ENCODE measurements at regions not wholly inside any gene's neighbourhood (a gene's known extent, or its start where the extent isn't known, plus 50 kb on each side); places are given as distances from the start of the nearest gene placed in this dataset.
A peak's percentile ranks its signal among the peaks of the same experiment; 100 is the strongest.
"Not testable (repeated sequence)": the region's sequence is repeated elsewhere in the genome, so short reads cannot be mapped to it uniquely, and the experiment has no call there.

DNA sequence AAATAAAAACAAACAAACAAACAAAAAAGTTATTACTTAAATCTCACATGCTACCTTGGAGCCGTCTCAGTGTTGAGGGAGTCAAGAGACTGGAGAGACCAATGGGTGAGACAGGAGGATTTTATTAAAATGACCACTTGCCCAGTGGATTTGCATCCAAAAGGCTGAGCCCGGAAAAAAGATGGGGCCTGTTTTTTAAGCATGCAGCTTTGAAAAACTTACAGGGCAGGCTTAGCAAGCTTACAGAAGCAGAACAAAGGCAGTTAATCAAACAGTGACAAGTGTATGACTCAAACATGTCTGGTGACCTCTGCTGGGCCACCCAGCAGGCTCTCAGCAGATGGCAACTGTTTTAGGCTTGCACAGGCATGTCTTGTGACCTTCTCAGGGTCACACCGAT, 82.5 kb downstream of the POTEH start:
- H3K27me3 ChIP-seq; H3K36me3 ChIP-seq; H3K4me1 ChIP-seq; H3K9me3 ChIP-seq; intact Hi-C loops (cut with DNase I); H3K4me3 ChIP-seq (replicated peaks in 1 of 3); DNase-seq; H3K27ac ChIP-seq: not testable (repeated sequence)
- 80 to 82% methylated on average over 3 of the region's 3 CpGs for WGBS, 2 donors

DNA sequence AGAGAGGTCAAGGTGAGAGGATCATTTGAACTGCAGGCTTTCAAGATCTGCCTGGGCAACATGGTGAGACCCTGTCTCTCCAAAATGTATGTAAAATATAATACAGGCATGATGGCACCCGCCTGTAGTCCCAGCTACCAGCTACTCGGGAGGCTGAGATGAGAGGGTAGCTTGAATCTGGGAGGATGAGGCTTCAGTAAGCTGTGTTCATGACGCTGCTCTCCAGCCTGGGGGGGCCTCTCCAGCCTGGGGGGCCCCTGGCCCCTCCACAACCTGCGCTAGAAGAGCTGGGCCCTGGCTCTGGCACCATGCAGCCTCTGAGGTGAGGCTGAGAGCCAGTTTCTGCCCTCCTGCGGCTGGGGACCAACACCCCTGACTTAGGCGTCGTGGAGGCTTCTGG, 85.3 kb downstream of the POTEH start:
- WGBS, 2 donors, result 79% methylated on average over 2 of the region's 7 CpGs; no CpG with 5 or more reads in 1 of the 2 donors
- H3K4me3 ChIP-seq (replicated peaks in 1 of 3); H3K4me1 ChIP-seq; H3K36me3 ChIP-seq; intact Hi-C loops (cut with DNase I); H3K27me3 ChIP-seq; H3K27ac ChIP-seq; H3K9me3 ChIP-seq; DNase-seq: not testable (repeated sequence)

DNA sequence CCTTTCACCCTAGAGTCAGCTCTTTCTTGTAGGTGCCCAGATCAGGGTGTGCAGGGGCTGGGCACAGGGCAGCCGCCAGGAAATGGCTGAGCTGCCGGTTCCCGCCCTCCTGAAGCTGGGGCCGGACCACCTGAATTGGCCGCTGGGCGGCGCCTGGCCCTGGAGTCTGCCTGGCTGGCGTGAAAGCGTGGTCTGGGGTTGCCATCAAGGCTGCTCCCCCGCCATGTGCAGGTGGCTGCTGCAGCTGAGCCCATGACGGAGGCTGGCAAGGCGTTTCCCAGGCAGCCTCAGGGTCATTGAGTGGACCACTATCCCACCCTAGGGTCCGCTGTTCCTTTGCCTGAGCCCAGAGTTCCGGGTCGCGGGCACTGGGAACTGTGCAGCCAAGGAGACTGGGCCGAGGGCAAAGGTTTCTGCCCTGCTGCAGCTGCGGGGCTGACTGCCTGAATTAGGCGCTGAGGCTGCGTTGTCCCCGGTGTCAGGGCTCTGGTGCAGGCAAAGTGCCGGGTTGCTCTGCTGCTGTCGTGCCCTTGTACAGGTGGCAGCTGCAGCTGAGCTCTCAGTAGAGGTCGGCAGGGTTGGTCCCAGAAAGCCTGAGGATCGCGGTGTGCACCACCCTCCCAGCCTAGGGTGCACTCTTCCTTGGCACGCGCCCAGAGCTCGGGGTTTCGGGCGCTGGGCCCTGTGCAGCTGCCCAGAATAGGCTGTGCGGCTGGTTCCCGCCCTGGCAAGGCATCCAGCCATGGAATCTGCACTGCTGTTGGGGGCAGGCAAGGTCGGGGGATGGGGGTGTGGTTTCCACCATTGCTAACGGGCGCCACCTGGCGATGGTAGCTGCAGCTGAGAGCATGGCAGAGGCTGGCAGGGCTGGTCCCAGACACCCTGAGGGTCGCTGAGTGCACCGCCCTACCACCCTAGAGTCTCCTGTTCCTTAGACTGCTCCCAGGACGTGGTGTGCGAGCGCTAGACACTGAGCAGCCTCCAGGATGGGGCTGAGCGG, 86.1 kb downstream of the POTEH start:
- H3K4me1 ChIP-seq; H3K27ac ChIP-seq; H3K36me3 ChIP-seq; H3K4me3 ChIP-seq (replicated peaks in 1 of 3); H3K27me3 ChIP-seq; intact Hi-C loops (cut with DNase I); DNase-seq; H3K9me3 ChIP-seq: not testable (repeated sequence)
- 87% methylated on average over 7 of the region's 43 CpGs; no CpG with 5 or more reads in 1 of the 2 donors for WGBS, 2 donors

DNA sequence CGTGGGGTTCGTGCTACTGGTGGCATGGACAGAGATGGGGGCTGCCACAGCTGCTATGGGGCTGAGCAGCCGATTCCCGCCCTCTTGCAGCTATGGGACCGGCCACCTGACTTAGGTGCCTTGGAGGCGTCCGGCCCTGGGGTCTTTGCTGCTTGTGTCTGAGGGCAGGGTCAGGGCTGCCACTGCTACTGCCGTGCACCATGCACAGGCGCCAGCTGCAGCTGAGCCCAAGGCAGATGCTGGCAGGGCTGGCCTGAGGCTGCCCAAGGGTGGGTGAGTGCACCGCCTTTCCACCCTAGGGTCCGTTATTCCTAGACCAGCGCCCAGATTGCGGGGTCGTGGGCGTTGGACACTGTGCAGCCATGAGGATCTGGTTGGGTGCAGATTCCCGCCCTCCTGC, 86.9 kb downstream of the POTEH start:
- intact Hi-C loops (cut with DNase I), result not testable (repeated sequence)

DNA sequence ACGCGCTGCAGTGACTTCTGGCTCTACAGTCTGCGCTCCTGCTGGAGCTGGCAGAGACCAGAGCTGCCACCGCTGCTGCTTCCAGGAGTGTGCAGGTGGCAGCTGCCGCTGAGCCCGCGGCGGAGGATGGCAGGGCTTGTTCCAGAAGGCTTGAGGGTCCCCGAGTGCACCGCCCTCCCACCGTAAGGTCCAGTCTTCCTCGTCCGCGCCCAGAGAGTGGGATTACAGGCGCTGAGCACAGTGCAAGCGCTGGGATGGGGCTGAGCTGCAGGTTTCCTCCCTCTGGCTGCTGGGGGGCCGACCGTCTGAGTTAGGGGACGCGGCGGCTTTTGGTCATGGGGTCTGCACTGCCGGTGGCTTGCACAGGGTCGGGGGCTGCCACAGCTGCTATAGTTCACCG, 87.3 kb downstream of the POTEH start:
- intact Hi-C loops (cut with DNase I); H3K27me3 ChIP-seq; H3K4me1 ChIP-seq; DNase-seq; H3K27ac ChIP-seq; H3K4me3 ChIP-seq (replicated peaks in 1 of 3); H3K9me3 ChIP-seq; H3K36me3 ChIP-seq: not testable (repeated sequence)
- WGBS, 2 donors, result no CpG with 5 or more reads among the region's 24 CpGs

More for the DNA sequence above, 86.9 kb downstream of the POTEH start:
- not testable (repeated sequence) for H3K27ac ChIP-seq; H3K4me1 ChIP-seq; H3K36me3 ChIP-seq; H3K27me3 ChIP-seq; H3K4me3 ChIP-seq (replicated peaks in 1 of 3); H3K9me3 ChIP-seq; DNase-seq
- no CpG with 5 or more reads among the region's 16 CpGs for WGBS, 2 donors

DNA sequence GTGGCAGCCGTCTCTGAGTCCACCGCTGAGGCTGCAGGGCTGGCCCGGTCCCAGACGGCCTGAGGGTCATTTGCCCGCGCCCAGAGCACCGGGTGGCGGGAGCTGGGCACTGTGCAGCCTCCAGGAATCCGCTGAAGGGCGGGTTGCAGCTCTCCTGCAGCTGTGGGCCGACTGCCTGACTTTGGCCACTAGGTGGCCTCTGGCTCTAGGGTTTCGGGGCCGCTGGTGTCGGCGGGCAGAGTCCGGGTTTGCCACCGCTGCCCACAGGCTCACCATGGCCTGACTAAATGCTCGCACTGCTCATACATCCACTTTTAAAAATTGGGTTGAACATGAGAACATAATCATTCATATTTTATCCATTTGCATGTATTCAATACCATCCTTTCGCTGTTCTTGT, 87.7 kb downstream of the POTEH start:
- intact Hi-C loops (cut with DNase I); H3K9me3 ChIP-seq; H3K4me3 ChIP-seq (replicated peaks in 1 of 3); H3K27me3 ChIP-seq; H3K27ac ChIP-seq; DNase-seq; H3K36me3 ChIP-seq; H3K4me1 ChIP-seq: not testable (repeated sequence)
- 50 to 63% methylated on average over 1 of the region's 19 CpGs for WGBS, 2 donors

DNA sequence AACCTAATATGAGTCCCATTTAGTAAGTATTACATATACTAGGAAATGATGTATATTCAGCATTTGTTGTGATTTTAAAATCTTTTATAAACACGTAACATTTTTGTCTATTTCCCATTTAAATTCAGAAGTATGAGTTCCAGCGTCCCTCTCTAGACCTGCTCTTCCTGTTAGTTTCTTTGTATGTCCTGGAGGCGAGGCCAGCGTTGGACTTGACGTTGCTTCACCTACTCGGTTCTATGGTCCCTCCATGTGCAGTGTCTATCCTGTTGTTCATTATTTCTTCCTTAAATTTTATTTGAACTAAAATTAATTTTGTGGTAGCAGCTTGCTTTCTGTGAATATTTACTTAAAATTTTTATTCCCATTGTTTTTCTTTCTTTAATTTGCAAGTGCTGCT, 88.5 kb downstream of the POTEH start:
- H3K4me1 ChIP-seq; H3K36me3 ChIP-seq; H3K27me3 ChIP-seq; H3K9me3 ChIP-seq; H3K4me3 ChIP-seq (replicated peaks in 1 of 3); H3K27ac ChIP-seq; intact Hi-C loops (cut with DNase I): not testable (repeated sequence)
- WGBS, 2 donors, result 41 to 65% methylated on average over 6 of the region's 6 CpGs
- DNase-seq, result peak in 1 of 2 donors; percentile 1

DNA sequence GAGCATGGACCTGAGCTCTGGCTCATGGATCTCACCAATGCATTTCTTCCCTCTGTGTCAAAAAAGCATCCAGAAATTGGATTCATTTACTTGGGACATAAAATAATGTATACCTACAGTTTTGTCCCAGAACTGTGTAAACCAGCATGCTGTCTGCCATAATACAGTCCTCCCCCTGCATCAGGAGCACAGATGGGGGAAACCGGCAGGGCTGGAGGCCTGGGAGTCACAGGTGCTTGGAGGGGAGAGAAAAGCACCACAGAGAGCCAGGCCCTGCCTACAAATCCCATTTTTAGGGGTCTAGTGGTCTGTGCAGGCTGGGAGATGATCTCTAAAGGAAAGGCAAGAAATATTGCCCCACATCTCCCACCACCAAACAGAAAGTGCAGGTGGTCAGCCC, 91.8 kb downstream of the POTEH start:
- 14 to 60% methylated on average over 1 of the region's 1 CpG for WGBS, 2 donors
- H3K36me3 ChIP-seq; H3K4me3 ChIP-seq (replicated peaks in 1 of 3); H3K4me1 ChIP-seq; H3K27me3 ChIP-seq; H3K9me3 ChIP-seq; DNase-seq; intact Hi-C loops (cut with DNase I); H3K27ac ChIP-seq: not testable (repeated sequence)

DNA sequence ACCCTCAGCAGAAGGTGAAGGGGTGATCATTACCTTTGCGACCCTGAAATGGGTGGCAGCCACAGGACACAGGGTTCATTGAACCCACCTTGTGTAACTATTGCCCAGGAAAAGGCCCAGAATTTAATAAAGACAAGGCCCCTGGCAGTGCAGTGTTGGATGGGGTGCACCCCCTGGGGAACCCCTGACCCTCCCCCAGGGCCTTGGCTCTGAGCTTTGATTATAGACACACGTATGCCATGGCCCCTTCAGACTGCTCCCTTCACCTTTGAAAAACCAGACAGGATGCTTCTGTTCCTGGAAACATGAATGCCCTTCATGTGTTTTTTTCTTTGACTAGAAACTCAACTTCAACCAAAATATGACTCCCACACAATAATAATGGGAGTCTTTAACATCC, 93.1 kb downstream of the POTEH start:
- DNase-seq; intact Hi-C loops (cut with DNase I); H3K4me3 ChIP-seq (replicated peaks in 1 of 3); H3K27ac ChIP-seq; H3K4me1 ChIP-seq; H3K27me3 ChIP-seq; H3K9me3 ChIP-seq; H3K36me3 ChIP-seq: not testable (repeated sequence)
- 20 to 33% methylated on average over 1 of the region's 2 CpGs for WGBS, 2 donors

DNA sequence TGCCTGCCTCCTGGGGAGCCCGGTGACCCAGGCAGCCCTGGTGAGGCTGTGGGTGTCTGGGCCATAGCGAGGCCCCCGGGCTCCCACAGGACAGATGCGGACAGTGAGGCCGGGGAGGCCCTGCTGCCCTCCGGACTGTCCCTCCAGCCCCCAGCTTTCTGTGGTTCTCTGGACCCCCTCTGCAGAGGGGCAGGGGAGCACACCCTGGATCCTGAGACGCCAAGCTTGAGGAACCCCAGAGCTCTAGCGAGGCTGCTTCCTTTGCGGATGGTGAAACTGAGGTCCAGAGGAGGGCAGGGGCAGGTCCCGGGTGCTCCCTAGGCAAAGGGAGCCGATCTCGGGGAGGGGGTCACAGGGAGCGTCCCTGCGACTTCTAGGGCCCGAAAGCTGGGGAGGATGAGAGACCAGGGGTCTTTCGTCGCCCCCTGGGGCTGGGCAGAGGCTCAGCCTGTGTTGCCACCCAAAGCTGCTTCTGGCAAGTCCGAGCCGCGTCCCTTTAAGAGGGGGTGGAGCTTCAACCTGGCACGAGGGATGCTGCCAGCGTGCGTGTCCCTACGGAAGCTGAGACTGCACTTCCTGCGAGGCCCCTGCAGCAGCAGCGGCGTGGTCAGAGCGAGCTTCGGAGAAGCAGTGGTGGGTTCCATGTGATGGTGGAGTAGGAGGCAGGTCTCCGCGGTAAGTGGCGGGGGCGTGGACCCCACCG, 94.7 kb downstream of the POTEH start:
- DNase-seq; H3K36me3 ChIP-seq; H3K9me3 ChIP-seq; H3K27me3 ChIP-seq; H3K4me1 ChIP-seq; H3K27ac ChIP-seq; H3K4me3 ChIP-seq (replicated peaks in 1 of 3); intact Hi-C loops (cut with DNase I): not testable (repeated sequence)
- WGBS, 2 donors, result no CpG with 5 or more reads among the region's 34 CpGs

DNA sequence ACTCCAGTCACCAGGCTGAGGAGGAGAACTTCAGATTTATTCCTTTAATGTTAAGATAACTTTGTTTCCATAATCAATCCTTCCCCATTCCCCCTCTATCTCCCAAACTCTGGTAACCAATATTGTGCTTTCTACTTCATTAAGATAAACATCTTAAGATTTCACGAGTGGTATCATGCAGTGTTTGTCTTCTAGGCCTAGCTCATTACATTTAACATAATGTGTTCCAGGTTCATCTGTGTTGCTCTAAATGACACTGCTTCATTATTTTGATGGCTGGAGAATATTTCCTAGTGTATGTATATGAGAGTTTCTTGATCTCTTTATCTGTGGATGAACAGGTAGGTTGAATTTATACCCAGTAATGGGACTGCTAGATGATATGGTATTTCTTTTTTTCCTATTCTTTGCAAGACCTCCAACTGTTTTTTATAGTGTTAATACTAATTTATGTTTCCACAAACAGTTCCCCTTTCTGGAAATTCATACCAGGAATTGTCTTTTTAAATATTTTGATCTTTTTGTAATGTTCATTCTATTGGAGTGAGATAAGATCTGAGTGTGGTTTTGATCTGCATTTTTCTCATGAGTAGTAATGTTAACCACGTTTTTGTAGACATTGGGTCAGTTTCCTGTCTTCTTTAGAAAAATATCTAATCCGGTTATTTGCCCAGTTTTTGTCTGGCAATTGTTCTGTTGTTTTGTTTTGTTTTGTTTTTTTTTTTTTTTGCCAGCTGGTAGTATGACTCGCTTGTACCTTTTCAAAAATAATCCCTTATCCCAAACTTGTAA, 97.3 kb downstream of the POTEH start:
- DNase-seq; H3K27me3 ChIP-seq; H3K27ac ChIP-seq; H3K4me3 ChIP-seq (replicated peaks in 1 of 3); intact Hi-C loops (cut with DNase I); H3K36me3 ChIP-seq; H3K4me1 ChIP-seq; H3K9me3 ChIP-seq: not testable (repeated sequence)
- 40 to 46% methylated on average over 4 of the region's 4 CpGs for WGBS, 2 donors

DNA sequence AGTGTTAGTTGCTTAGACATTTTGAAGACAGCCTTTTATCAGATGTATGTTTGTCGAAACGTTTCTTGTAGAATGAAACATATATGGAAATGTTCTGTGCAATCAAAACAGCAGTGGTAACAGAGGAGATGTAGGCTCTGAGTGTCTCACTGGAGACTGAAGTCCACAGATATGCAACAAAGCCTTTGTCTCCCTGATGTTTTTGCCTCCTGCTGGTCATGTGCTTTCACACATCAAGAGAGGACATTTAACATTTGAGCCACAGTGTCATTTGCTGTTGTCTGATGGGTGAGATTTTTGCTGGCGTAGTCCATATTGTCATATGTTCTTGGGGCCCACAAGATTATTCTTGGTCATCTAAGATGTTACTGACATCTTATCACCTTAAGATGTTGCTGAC, 101.7 kb downstream of the POTEH start:
- H3K9me3 ChIP-seq; H3K27ac ChIP-seq; H3K4me1 ChIP-seq; intact Hi-C loops (cut with DNase I); H3K4me3 ChIP-seq (replicated peaks in 1 of 3); H3K36me3 ChIP-seq; DNase-seq; H3K27me3 ChIP-seq: not testable (repeated sequence)
- 80 to 100% methylated on average over 1 of the region's 3 CpGs for WGBS, 2 donors
